Embryonic facial prominence (tissue), 1 donor: ENCODE measurements at regions not wholly inside any gene's neighbourhood (a gene's known extent, or its start where the extent isn't known, plus 50 kb on each side); places are given as distances from the start of the nearest gene placed in this dataset.
"Not testable (repeated sequence)": the region's sequence is repeated elsewhere in the genome, so short reads cannot be mapped to it uniquely, and the experiment has no call there.

Experiments
- DNase-seq: peaks from one replicate; pipeline ENCODE4 v3.0.0-alpha.2; 2016; ENCODE audit errors: extremely low spot score

DNA sequence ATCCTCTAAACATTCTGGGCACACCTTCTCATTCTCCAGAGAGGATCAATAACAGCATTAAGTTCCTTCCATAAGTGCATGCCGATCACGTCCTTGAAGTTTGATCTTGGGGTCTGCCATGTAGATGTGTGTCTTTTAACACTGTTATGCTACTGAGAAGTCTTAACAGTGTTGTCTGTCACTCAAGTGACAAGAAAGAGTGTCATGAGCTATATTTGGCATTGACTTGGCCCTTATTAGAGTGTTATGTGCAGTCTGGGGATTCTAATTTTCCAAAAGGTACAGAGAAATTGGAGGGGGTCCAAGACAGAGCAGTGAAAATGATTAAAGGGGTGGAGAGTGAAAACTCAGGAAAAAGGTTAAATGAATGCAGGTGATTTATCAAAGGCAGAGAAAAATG, 107.1 kb upstream of the OPCML start:
- DNase-seq = no peak

DNA sequence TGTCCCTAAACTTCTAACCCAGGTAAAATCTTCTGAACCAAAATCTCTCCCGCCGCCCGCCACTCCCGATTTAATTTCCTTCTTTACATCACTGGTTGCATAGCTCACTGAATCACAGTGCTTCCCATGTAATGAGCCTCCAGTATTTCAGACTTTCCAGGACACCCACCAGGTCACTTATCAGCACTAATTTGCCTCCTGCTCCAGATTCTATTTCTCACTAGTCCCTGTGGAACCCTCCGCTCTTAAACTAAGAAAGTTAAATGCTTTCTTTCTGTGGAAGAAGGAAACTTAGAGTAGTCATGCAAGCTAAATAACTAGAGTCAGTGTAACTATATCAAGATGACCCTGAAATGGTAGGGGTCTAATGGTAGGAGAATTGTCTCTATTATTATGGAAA, 106.6 kb upstream of the OPCML start:
- DNase-seq = no peak

- DNase-seq = no peak
Observed at GRCh38 chr11:133636711-133637355, 104.5 kb upstream of the OPCML start.

- no peak for DNase-seq
Observed at GRCh38 chr11:133635244-133635739, 103.0 kb upstream of the OPCML start.

- not testable (repeated sequence) for DNase-seq
Observed at GRCh38 chr11:133628371-133628770, 96.1 kb upstream of the OPCML start.

DNA sequence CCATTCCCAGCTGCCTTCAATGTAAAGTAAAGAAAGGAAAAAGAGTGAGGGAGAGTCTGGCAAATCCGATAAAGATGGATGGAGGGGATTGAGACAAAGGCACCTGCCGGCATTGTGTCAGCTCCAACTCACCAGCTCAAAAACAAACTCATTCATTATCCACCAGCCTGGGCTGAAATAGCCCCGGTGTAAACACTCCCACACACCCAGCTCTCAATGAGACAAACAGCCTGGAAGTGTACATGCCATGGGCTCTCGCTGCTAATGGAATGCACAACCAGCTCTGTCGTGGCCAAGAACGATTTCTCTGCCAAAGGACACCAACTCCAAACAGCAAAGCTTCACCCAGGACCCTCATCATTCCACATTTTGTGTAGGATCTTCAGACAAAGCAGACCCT, 89.3 kb upstream of the OPCML start:
- DNase-seq = no peak

DNA sequence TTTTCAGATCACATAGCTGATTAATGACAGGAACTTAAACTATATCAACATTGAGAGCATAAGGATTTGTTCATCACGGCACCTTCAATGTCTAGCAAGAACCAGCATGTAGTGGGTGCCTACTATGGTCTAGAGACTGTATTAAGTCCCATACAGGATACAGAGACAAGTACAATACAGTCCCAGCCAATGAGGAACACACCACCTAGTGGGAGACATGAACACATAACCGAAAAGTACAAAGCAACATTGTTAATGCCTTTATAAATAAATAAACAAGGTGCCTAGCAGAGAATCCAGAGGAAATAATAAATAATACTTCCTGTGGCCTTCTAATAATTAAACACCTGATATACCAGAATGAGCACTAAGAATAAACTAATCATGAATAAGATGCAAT, 87.7 kb upstream of the OPCML start:
- DNase-seq = no peak

- no peak for DNase-seq
Observed at GRCh38 chr11:133619397-133619796, 87.1 kb upstream of the OPCML start.

DNA sequence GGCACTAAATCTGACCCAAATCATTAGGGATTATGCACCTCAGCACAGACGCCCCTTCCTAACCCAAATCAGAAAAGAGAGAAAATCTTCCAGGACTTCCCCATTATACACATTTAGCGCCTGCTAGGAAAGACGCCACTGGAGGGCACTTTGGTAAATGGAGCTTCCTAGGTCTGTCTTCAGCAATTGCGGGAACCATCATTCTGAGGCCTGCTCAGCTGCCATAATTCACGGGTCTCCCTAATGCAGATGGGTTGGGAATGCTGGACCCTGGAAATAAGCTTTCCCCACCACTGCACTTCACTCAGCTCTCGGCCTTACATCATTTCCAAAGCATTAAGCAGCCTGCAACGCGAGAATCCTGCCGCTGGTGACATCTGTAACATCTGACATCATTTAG, 86.2 kb upstream of the OPCML start:
- no peak for DNase-seq

- DNase-seq = no peak
Observed at GRCh38 chr11:133608496-133608895, 76.2 kb upstream of the OPCML start.

DNA sequence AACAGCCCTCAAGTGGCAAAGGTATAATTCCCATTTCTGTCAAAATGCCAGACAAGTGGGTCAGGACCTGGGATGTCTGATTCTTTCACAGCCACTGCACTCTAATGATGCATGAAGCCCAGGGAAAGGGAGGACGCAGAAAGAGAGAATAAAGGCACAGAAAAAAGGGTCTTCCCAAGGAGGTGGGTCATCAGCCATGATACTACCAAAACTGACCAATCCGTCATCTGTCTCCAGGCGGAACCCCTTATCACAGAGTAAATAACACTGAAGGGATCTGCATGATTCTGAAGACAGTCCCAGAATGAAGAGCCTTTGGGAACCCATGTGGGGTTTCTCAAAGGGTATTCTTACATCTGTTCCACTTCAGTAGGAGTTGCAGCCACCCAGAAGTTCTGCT, 73.8 kb upstream of the OPCML start:
- no peak for DNase-seq

- no peak for DNase-seq
Observed at GRCh38 chr11:133605482-133605881, 73.2 kb upstream of the OPCML start.

- no peak for DNase-seq
Observed at GRCh38 chr11:133601641-133602040, 69.3 kb upstream of the OPCML start.

DNA sequence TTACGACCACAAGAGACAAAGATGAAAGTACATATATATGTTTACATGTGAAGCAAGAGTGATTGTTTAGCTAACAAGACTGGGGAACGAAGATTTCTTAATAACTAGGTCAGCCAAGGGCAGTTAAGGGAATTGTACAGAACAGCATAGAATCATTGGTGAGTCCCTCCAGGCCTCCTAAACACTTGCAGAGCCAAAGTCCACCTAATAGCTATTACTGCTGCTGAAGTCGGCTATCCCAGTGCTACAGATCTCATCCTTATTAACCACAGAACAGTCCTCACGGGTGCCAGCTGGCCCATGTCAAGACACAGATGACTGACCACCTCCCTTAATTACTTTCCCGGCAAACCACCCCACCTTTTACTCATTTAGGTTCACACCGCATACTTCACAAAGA, 68.5 kb upstream of the OPCML start:
- DNase-seq = no peak

DNA sequence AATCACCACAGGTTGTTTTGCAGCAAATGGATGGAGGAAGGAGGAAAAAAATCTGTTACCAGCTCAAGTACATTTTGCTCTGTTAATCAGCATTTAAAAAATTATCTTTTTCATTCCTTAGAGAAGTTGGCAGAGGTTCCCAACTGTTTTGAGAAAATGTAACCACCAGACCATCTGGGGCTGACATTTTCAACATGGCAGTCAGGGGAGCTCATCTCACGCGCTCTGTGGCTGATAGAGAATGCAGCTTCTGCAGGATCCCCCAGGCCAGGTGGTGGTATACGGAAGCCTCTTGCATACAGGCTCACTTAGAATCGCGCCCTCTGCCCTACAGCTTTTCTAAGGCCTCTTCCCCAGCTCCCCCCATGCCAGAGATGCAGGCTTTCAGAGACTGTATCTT, 68.0 kb upstream of the OPCML start:
- DNase-seq = no peak

DNA sequence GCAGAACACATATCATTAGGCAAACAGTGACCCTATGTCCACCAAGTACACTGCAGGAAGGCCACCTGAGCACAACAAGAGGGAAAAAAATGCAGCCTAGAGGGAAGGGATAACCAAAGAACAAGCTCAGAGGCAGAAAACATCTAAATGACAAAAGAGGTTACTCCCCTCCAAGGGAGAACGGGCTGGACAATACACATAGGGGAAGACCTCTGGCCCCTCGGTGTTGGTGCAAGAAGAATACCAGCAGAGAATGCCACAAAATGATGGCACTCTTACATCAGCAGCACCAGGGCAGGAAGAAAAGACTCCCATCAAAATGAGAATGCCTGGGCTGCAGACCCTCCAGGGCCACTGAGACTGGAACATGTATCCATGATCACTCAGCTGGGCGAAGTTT, 66.6 kb upstream of the OPCML start:
- no peak for DNase-seq

DNA sequence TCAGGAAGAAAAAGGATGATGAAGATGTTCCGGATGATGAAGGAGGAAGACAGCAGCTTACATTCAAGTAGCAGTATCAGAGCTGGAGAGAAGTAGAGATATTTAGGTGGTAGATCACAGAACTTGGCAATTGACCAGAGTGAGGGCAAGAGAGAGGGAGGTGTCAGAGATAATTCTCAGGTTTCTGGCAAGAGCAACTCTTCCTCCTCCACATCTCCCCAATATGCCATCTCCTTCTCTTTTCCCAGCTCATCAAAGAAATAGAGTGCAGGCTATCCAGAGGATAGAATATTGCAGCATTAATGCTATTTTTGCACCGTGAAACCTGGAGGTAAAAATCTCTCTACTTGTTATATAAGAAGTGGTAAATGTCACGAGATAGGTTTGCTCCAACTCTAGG, 64.9 kb upstream of the OPCML start:
- DNase-seq = no peak

DNA sequence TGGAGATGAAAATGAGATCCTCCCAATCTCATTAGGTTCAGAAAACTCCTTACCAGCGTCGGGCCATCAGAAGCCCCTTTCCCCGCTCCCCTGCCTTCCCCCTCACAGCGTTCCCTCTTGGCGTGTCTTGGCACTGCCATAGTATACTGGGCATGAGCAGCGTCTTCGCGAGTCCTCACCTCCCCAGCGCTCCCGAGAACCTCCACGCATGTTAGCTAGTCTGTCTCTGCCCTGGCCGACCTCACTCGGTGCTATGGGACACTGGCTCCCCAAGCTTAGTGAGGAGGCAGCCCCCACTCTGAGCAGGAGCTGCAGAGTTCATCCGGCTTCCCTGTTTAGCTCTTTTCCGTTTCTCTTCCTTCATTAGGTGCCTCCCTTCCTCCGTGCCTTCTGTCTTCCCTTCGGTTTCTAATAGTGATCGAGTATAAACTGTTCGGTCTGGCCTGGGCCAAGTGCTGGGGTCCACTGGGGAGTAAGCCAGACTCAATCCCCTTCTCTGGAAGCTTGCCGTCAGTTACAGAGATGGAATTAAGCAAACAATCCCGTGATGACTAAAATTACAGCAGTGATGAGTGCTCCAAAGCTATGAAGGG, 63.8 kb upstream of the OPCML start:
- DNase-seq = no peak

DNA sequence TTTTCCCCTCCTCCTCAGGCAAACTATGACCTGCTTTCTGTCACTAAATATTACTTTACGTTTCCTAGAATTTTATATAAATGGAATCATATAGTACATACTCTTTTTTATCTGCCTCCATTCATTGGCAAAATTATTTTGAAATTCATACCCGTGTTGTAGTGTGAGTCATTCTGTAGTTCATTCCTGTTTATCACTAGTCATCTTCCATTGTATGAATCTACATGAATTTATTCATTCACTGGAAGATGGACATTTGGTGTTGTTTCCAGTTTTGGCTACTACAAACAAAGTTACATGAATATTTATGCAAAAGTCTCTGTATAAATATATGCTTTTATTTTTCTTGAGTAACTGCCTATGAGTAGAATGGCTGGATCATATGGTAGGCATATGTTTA, 60.7 kb upstream of the OPCML start:
- no peak for DNase-seq

DNA sequence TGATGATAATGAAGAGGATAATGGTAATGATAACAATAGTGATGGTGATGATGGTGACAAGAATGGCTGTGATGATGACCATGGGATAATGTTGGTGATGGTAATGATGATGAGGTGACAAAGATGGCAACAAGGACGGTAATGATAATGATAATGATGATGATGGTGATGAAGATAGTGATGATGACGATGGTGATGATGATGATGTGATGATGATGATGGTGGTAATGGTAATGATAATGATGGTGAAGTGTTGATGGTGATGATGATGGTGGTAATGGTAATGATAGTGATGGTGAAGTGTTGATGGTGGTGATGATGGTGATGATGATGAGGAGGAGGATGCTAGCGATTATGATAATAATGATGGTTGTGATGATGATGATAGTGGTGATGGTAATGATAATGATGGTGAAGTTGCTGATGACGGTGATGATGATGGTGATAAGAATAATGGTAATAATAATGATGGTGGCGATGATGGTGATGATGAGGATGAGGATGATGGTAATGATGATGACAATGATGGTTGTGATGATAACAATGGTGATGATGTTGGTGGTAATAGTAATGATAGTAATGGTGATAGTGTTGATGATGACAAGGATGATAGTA, 54.7 kb upstream of the OPCML start:
- no peak for DNase-seq

- no peak for DNase-seq
Observed at GRCh38 chr11:133582750-133583149, 50.4 kb upstream of the OPCML start.

DNA sequence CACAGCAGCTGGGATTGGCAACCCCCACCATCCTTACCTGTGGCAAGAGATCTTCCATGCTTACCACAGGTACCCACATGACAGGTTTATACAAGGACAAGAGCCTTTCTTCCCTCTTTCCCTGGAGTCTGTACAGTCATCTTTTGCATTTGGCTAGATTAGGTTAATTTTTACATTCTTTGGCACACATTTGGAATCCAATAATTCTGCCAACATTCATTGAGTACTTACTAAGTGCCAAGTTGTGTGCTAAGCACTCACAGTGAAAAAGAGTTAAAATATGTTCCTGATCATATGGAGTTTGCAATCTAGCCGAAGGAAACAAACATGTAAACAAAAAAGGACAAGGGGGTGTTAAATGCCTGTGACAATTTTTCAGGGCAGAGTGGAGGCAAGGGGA, 50.0 kb upstream of the OPCML start:
- no peak for DNase-seq
